Fibroblast of skin of left biceps (primary cell): ENCODE measurements at regions not wholly inside any gene's neighbourhood (a gene's known extent, or its start where the extent isn't known, plus 50 kb on each side); places are given as distances from the start of the nearest gene placed in this dataset.

Experiments used
- DNase-seq, 2 experiments: peaks; one replicate each; pipeline ENCODE4 v3.0.0-alpha.2; 2013; ENCODE audit warnings: low read depth in 2 of 2

- no peak for DNase-seq
Measured at GRCh38 chr6:139856562-139856961, 482.1 kb upstream of the CITED2 start.

GRCh38 chr6:139855671-139856311, 481.3 kb upstream of the CITED2 start:
- no peak for DNase-seq

- peak in 1 of 2 experiments; percentile 33 for DNase-seq
Measured at GRCh38 chr6:139853302-139853992, 479.0 kb upstream of the CITED2 start.

- DNase-seq: peak; percentile 73 to 76
Measured at GRCh38 chr6:139852488-139853140, 478.2 kb upstream of the CITED2 start.

GRCh38 chr6:139852067-139852466, 477.6 kb upstream of the CITED2 start:
- no peak for DNase-seq

- DNase-seq: no peak
Measured at GRCh38 chr6:139851206-139851605, 476.8 kb upstream of the CITED2 start.

GRCh38 chr6:139850512-139850911, 476.1 kb upstream of the CITED2 start:
- DNase-seq: no peak

- DNase-seq: no peak
Measured at GRCh38 chr6:139847457-139847813, 473.0 kb upstream of the CITED2 start.

GRCh38 chr6:139846538-139847456, 472.3 kb upstream of the CITED2 start:
- no peak for DNase-seq

- no peak for DNase-seq
Measured at GRCh38 chr6:139844907-139845306, 470.5 kb upstream of the CITED2 start.

- no peak for DNase-seq
Measured at GRCh38 chr6:139841794-139842215, 467.4 kb upstream of the CITED2 start.

- DNase-seq: no peak
Measured at GRCh38 chr6:139839506-139840156, 465.2 kb upstream of the CITED2 start.

- DNase-seq: no peak
Measured at GRCh38 chr6:139834232-139834631, 459.8 kb upstream of the CITED2 start.

GRCh38 chr6:139833592-139833991, 459.1 kb upstream of the CITED2 start:
- no peak for DNase-seq

- no peak for DNase-seq
Measured at GRCh38 chr6:139832493-139833305, 458.3 kb upstream of the CITED2 start.

- DNase-seq: no peak
Measured at GRCh38 chr6:139829576-139829975, 455.1 kb upstream of the CITED2 start.

GRCh38 chr6:139828751-139829519, 454.5 kb upstream of the CITED2 start:
- DNase-seq: no peak

- DNase-seq: no peak
Measured at GRCh38 chr6:139825935-139826374, 451.5 kb upstream of the CITED2 start.

- DNase-seq: no peak
Measured at GRCh38 chr6:139824864-139825263, 450.4 kb upstream of the CITED2 start.

- no peak for DNase-seq
Measured at GRCh38 chr6:139823808-139824126, 449.3 kb upstream of the CITED2 start.
